SK-N-MC (cell line): ENCODE measurements at regions not wholly inside any gene's neighbourhood (a gene's known extent, or its start where the extent isn't known, plus 50 kb on each side); places are given as distances from the start of the nearest gene placed in this dataset.
"Not testable (repeated sequence)": the region's sequence is repeated elsewhere in the genome, so short reads cannot be mapped to it uniquely, and the experiment has no call there.

Experiments used
- DNase-seq: peaks from one replicate; pipeline ENCODE4 v3.0.0-alpha.2; 2011; ENCODE audit warnings: low read depth, low spot score
- H3K27ac ChIP-seq: fragments of 200-600 bp; sonication (generic); 2 replicates; pipeline ENCODE4 v1.5.1; 2016; ENCODE audit warnings: mixed run types
- H3K36me3 ChIP-seq: fragments of 200-600 bp; sonication (generic); 2 replicates; pipeline ENCODE4 v1.6.1; 2017; ENCODE audit warnings: antibody characterized with exemption, low read length, mixed read lengths; ENCODE audit not compliant: insufficient read depth
- H3K4me3 ChIP-seq: fragments of 200-600 bp; sonication (generic); 2 replicates; pipeline ENCODE4 v1.5.1; 2016
- H3K9ac ChIP-seq: fragments of 200-600 bp; sonication (generic); 2 replicates; pipeline ENCODE4 v1.8.0; 2017; ENCODE audit warnings: mixed run types, mixed read lengths; ENCODE audit not compliant: insufficient read length
- H3K9me3 ChIP-seq: fragments of 200-600 bp; sonication (generic); 2 replicates; pipeline ENCODE4 v1.6.1; 2017; ENCODE audit warnings: low read depth, mild to moderate bottlenecking, antibody characterized with exemption, low read length, moderate library complexity, mixed read lengths
- EZH2 ChIP-seq: fragments of 200-600 bp; sonication (generic); IDR thresholded peaks from one replicate; pipeline ENCODE4 v1.6.1; 2017; ENCODE audit warnings: antibody characterized with exemption
- FOXP2 ChIP-seq: optimal IDR thresholded peaks from 2 replicates; pipeline ENCODE3; 2011; ENCODE audit warnings: mild to moderate bottlenecking, moderate library complexity; ENCODE audit not compliant: insufficient read depth; ENCODE audit errors: extremely low read length, control extremely low read depth
- POLR2AphosphoS5 ChIP-seq: IDR thresholded peaks from 2 replicates; pipeline ENCODE4 v1.6.1; 2012; ENCODE audit warnings: mild to moderate bottlenecking, low read depth, low read length, borderline replicate concordance

DNA sequence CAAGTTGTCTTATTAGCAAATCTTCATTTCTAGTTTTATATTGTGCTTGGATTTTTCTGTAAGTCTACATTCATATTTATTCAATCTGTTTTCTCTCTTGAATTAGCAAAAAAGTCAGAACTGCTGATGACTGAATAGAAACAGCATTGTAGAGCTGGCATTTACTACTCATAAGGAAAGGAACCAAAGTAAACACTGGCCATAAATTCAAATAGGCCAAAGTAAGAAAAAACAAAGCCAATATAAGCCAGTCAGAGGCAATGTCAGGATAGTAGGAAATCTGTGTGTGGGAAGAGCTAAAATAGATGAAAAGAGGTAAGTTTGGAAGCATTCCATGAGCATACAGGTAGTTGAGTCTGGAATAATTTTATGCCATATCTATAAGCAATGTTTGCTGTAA, 307.2 kb upstream of the SLITRK3 start:
- Histone ChIP-seq H3K36me3 (no peaks in the 10 kb centered on the region), H3K4me3 (no peak overlapping the region), H3K9me3 (no peaks in the 10 kb centered on the region), H3K9ac (no peak overlapping the region), H3K27ac (no peak overlapping the region)
- DNase-seq: no peak
- no peak for TF ChIP-seq EZH2
- no peak for TF ChIP-seq FOXP2
- no peak for TF ChIP-seq POLR2AphosphoS5

DNA sequence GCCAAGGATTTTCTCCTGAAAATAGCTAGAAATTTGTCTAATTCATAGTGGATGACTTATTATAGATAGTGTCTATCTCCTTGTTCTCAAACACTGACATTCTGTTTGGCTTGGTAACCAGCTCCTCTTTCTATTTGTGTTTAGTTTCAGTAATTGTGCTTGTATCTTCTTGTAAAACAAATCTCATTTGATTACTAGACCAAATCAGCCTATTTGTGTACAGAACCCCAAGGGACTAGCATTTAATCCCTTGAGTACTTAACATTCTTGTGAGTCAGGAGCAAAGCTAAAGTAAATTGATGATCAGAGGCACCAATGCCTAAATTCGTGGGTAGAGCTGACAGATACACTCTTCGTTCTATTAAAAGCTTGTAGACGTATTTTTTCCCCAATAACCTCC, 306.5 kb upstream of the SLITRK3 start:
- TF ChIP-seq EZH2 (no peak), POLR2AphosphoS5 (no peak), FOXP2 (no peak)
- Histone ChIP-seq H3K9ac (no peak overlapping the region), H3K9me3 (no peaks in the 10 kb centered on the region), H3K36me3 (no peaks in the 10 kb centered on the region), H3K27ac (no peak overlapping the region), H3K4me3 (no peak overlapping the region)
- no peak for DNase-seq

DNA sequence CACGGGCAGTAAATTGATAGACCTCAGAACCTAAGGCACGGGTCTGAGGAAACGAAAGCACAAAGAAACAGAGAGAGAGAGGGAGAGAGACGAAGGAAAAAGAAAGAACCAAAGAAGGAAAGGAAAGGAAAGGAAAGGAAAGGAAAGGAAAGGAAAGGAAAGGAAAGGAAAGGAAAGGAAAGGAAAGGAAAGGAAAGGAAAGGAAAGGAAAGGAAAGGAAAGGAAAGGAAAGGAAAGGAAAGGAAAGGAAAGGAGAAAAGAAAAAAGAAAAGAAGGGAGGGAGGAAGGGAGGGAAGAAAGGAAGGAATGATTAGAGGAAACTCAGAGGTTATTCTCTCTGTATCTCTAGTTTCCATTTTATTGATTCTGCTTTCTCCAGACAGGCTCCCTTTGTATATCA, 302.6 kb upstream of the SLITRK3 start:
- not testable (repeated sequence) for H3K27ac ChIP-seq, H3K4me3 ChIP-seq, DNase-seq, H3K36me3 ChIP-seq, H3K9ac ChIP-seq, H3K9me3 ChIP-seq

DNA sequence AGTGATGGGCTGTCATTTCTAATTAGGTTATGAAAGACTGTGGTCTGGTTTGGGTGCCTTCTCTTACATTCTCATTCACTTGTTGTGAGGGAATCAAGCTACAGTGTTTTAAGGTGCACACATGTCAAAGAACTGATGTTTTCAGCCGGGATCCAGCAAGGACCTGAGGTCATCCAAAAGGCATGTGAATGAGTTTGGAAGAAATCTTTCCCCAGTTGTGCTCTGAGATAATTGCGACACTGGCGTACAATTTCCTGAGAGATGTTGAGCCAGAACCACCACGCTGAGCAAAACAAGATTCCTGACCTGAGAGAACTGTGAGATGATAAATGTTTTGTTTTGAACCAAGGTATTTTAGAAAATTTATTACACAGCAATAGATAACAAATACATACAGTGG, 295.3 kb upstream of the SLITRK3 start:
- H3K9ac ChIP-seq: no peak overlapping the region
- TF ChIP-seq POLR2AphosphoS5: no peak
- no peak for TF ChIP-seq FOXP2
- TF ChIP-seq EZH2: no peak
- no peaks in the 10 kb centered on the region for H3K36me3 ChIP-seq
- no peak overlapping the region for H3K27ac ChIP-seq
- no peak overlapping the region for H3K4me3 ChIP-seq
- no peak for DNase-seq
- H3K9me3 ChIP-seq: no peaks in the 10 kb centered on the region

DNA sequence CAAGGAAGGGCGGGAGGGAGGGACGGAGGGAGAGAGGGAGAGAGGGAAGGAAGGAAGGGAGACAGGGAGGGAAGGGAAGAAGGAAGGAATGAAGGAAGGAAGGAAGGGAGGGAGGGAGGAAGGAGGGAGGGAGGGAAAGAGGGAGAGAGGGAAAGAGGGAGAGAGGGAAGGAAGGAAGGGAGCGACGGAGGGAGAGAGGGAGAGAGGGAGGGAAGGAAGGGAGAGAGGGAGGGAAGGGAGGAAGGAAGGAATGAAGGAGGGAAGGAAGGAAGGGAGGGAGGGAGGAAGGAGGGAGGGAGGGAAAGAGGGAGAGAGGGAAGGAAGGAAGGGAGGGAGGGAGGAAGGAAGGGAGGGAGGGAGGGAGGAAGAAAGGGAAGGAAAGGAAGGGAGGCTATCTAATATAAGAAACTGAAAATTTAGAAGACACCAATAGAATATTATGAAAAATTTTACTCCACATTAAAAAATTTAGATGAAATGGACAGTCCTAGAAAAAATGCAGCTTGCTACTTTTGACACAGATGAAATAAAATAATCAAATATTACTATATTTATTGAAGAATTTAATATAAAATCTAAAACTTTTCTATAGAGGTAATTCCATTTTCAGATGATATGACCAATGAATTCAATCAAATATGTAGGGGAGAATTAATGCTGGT, 280.3 kb upstream of the SLITRK3 start:
- no peak for TF ChIP-seq POLR2AphosphoS5
- no peak for TF ChIP-seq FOXP2
- no peak for TF ChIP-seq EZH2
- Histone ChIP-seq H3K9me3 (peaks cover 7% of the 10 kb centered on the region), H3K9ac (no peak overlapping the region), H3K36me3 (no peaks in the 10 kb centered on the region), H3K4me3 (no peak overlapping the region), H3K27ac (no peak overlapping the region)
- DNase-seq: no peak

DNA sequence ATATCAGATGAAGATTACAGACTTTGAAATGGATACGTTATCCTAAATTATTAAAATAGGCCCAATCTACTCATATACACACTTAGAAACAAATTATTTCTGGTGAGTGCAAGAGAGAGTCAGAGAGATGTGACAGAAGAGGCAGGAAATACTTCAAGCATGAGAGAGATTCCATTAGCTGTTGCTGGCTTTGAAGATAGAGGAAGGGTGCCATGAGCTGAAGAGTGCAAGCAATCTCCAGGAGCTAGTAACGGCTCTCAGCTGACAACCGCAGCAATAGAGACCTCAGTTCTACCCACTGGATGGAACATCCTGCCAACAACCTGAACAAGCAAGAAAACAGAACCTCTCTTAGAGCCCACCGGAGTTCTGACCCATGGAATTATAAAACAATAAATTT, 270.7 kb upstream of the SLITRK3 start:
- Histone ChIP-seq H3K4me3 (no peak overlapping the region), H3K9me3 (no peaks in the 10 kb centered on the region; the same call in 1 of the 2 replicates), H3K27ac (no peak overlapping the region), H3K9ac (no peak overlapping the region), H3K36me3 (no peaks in the 10 kb centered on the region)
- DNase-seq: no peak
- TF ChIP-seq POLR2AphosphoS5 (no peak), FOXP2 (no peak), EZH2 (no peak)

DNA sequence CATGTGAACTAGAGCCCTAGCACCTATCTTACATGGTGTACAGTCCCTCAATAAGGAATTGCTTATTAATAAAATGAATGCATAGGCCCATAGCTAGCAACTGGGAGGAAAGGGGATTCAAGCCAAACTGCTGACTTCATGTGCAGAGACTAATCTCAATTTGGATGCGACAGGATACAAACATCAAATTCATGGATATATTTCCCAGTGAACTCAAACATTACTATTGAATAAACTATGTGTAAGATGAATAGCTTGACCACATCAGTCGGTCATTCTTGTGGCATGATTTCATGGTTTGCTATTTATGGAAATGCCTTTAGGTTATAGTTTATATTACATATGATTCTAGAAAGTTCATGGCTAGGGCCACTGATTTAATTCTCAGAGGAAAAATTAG, 268.6 kb upstream of the SLITRK3 start:
- DNase-seq: no peak
- TF ChIP-seq POLR2AphosphoS5: no peak
- Histone ChIP-seq H3K4me3 (no peak overlapping the region), H3K9me3 (no peaks in the 10 kb centered on the region), H3K36me3 (no peaks in the 10 kb centered on the region), H3K27ac (no peak overlapping the region), H3K9ac (no peak overlapping the region)

DNA sequence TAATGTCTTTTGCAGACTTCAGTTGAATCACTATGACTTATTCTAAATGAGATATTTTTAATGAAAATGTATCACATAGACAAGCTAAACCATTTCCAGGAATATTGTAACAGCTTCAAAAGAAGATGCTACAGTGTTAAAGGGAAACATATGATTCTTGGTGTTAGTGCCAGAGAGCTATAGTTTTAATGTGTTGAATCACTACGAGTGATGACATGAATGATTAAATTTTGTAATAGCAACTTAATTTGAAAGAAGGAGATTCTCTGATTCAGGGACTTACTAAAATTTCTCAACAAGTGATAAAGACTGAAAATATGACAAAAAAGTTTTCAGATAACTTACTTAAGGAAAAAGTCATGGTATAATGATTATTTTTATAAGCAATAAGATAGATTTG, 267.3 kb upstream of the SLITRK3 start:
- no peaks in the 10 kb centered on the region for H3K36me3 ChIP-seq
- no peaks in the 10 kb centered on the region for H3K9me3 ChIP-seq
- TF ChIP-seq EZH2 (no peak), FOXP2 (no peak), POLR2AphosphoS5 (no peak)
- H3K9ac ChIP-seq: no peak overlapping the region
- H3K4me3 ChIP-seq: no peak overlapping the region
- no peak overlapping the region for H3K27ac ChIP-seq
- DNase-seq: no peak

DNA sequence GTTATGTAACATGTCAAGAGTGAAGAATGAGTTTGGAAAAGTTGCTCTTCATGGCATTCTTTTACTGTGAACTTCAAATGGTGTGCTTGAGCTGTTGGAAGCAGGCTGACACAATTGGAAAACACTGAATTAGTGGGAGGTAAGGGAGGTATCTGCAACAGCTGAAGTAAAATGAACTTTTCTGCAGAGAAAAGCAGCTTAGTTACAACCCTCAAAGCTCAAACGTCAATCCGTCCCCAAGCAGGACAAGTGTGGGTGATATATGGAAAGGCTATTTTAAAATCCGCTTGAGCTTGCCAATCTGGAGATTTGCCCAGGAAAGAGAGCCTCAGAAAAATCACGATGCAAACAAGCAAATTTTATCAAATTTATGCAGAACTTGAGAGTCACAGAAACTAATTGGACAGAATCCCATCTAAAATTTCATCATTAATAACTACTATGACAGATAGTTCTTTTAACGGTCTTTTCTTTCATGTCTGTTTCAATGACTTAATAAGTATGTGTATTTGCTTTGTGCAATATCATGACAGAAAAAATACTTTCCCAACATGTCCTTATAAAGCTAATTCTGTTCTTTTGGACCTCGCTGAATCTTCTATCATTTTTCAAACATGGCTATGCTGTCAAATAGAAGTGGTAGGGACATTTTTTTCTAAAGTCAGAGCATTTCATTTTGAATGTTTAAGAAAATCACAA, 266.6 kb upstream of the SLITRK3 start:
- Histone ChIP-seq H3K9me3 (no peaks in the 10 kb centered on the region), H3K4me3 (no peak overlapping the region), H3K27ac (no peak overlapping the region), H3K36me3 (no peaks in the 10 kb centered on the region), H3K9ac (no peak overlapping the region)
- DNase-seq: no peak
- no peak for TF ChIP-seq POLR2AphosphoS5
- no peak for TF ChIP-seq EZH2
- no peak for TF ChIP-seq FOXP2
